ENCODE measurements at regions not wholly inside any gene's neighbourhood (a gene's known extent, or its start where the extent isn't known, plus 50 kb on each side); places are given as distances from the start of the nearest gene placed in this dataset.
"Not testable (repeated sequence)": the region's sequence is repeated elsewhere in the genome, so short reads cannot be mapped to it uniquely, and the experiment has no call there.

DNA sequence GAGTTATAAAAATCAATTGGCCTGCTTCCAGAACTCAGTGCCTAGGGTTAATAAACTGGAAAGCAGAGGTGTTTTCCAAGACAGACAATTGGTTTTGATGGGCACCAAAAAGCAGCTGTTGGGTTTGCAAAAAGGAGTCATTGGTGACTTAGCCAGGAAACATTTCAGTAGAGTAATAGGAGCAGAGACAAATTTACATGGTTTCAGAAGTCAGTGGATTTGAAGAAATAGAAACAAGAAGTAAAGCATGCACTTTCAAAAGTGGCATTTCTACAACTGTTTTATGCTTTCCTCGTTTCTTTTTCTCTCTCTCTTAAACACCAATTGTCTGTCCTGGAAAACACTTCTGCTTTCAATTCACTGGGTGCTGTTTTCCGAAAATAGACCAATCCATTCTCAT lies 87.8 kb downstream of the GLUL start:
- no peak for DNase-seq (ENCODE audit: low read depth)
- TF ChIP-seq, protein P1, sequence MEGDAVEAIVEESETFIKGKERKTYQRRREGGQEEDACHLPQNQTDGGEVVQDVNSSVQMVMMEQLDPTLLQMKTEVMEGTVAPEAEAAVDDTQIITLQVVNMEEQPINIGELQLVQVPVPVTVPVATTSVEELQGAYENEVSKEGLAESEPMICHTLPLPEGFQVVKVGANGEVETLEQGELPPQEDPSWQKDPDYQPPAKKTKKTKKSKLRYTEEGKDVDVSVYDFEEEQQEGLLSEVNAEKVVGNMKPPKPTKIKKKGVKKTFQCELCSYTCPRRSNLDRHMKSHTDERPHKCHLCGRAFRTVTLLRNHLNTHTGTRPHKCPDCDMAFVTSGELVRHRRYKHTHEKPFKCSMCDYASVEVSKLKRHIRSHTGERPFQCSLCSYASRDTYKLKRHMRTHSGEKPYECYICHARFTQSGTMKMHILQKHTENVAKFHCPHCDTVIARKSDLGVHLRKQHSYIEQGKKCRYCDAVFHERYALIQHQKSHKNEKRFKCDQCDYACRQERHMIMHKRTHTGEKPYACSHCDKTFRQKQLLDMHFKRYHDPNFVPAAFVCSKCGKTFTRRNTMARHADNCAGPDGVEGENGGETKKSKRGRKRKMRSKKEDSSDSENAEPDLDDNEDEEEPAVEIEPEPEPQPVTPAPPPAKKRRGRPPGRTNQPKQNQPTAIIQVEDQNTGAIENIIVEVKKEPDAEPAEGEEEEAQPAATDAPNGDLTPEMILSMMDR (IDR thresholded peaks at IDR 0.05; ENCODE audit: insufficient read depth, low read depth, low read length) = no peak
- no peak overlapping the region for H3K4me3 ChIP-seq (ENCODE audit: low read depth, low read length)

DNA sequence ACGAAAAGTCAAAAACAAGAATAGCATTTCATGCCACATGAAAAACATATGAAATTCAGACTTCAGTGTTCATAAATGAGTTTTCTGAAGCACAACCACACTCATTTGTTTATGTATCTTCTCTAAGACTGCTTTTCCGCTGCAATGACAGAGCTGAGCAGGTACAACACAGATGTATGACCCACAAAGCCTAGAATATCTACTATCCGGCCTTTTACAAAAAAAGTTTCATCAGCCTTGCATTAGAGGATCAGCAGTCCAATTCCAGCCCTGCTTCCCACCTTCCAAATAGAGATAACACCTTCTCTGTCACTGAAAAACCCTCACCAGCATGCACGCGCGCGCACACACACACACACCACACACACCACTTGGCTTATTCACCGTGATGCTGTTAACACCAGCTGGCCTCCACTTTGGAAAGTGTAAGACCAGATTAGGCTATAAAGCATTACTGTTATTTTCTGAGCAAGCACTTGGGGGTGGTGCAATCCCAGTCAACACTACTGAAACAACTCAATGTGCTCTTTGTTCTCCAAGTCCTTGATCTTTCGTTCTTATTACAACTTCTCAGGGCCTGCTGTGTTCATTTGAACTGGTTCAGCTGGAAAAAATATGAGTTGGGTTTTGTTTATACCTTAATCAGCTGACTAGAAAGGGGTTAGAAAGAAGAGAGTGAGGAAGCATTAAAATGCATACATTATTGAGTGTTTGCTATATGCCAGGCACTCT lies 90.0 kb downstream of the GLUL start:
- peak; percentile 54 for DNase-seq (ENCODE audit: low read depth)
- TF ChIP-seq, protein P1 (IDR thresholded peaks at IDR 0.05; ENCODE audit: insufficient read depth, low read depth, low read length) = no peak
- no peak overlapping the region for H3K4me3 ChIP-seq (ENCODE audit: low read depth, low read length)

DNA sequence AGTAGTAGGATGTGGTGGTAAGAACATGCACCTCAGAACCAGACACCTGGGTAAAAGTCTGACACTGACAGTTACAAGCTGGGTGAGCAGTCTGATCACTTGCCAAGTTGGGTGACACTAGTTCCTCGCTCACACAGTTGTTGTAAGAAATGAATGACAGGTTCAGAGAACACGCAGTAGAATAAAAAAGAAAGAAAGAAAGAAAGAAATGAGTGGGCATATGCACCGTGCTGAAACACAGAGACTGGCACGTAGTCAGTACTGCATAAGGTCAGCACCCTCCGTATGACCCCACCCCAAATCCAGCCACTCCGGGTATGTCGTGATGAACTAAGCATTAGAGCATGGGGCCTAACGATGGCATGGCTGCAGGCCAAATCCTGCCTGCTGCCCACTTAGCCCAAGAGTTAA lies 90.6 kb downstream of the GLUL start:
- no peak overlapping the region for H3K4me3 ChIP-seq (ENCODE audit: low read depth, low read length)
- DNase-seq (ENCODE audit: low read depth) = no peak
- TF ChIP-seq, protein P1 (IDR thresholded peaks at IDR 0.05; ENCODE audit: insufficient read depth, low read depth, low read length) = no peak

DNA sequence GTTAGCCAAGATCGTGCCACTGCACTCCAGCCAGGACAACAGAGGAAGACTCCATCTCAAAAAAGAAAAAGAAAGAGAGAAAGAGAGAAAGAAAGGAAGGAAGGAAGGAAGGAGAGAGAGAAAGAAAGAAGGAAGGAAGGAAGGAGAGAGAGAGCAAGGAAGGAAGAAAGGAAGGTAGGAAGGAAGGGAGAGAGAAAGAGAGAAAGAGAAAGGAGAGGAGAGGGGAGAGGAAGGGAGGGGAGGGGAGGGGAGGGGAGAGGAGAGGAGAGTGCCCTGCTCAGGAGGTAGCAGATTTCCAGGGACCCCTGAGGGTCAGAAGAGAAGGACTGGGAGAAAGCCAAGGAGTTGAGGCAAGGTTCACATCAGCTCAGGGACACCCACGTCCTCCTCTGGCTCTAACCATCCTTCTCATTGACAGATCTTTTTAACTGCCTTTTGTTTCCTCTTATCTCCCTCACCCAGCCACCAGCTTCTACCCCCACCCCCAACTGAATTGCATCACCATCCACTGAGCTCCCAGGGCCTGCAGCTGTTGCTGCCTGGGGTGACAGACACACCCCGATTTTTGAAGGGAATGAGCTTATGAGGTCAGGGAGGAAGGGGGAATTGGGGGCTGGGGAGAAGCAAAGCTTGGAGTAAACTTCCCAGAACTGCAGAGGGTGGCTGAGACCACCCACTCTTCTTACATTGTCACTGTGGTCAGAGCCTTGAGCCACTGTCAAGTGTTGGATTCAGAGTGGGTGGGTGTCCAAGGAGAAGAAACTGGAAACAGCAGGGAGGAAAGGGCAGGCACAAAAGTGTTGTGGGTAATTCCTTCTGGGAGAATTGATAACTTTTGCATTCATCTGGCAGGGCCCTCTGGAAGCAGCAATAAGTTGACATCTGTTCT lies 91.6 kb downstream of the GLUL start:
- TF ChIP-seq, protein P1 (IDR thresholded peaks at IDR 0.05; ENCODE audit: insufficient read depth, low read depth, low read length) = no peak
- no peak overlapping the region for H3K4me3 ChIP-seq (ENCODE audit: low read depth, low read length)
- peak; percentile 24 for DNase-seq (ENCODE audit: low read depth)

DNA sequence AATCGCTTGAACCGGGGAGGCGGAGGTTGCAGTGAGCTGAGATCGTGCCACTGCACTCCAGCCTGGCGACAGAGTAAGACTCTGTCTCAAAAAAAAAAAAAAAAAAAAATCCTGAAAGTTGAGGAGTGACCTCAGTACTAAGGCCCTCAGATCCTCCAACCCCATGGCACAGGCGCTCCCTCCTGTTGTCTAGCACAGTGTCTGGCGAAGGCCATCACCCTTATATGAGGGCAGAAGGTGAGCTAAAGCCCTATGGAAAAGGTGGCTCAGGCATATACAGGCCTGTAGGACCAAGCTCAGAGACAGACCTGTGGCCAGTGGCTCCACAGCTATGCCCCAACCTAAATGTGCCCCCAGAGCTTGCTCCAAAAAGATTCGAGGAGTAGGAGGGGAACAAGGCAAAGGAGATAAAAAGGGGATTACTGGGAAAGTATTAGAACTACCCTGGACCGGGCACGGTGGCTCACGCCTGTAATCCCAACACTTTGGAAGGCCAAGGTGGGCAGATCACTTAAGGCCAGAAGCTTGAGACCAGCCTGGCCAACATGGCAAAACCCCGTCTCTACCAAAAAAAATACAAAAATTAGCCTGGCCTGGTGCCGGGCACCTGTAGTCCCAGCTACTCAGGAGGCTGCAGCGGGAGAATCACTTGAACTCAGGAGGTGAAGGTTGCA lies 92.4 kb downstream of the GLUL start:
- H3K4me3 ChIP-seq (ENCODE audit: low read depth, low read length); DNase-seq (ENCODE audit: low read depth): not testable (repeated sequence)

DNA sequence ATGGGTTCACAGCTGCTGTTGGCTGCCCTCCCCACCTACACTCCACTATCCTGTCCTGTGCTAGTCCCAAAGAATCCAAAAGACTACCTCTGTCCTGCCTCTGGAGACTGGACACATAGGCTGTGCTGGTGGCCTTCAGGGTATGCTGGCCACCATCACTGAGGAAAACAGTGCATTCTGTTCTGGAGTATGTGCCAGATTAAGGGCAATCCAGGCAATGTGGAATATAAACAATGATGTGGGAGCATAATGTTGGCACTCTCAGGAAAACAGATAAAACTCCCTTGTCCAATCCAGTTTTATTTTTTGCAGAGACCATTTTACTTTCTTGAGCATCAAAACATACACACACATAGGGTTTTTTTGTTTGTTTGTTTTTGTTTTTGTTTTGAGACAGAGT lies 94.3 kb downstream of the GLUL start:
- TF ChIP-seq, protein P1 (IDR thresholded peaks at IDR 0.05; ENCODE audit: insufficient read depth, low read depth, low read length) = no peak
- H3K4me3 ChIP-seq (ENCODE audit: low read depth, low read length) = no peak overlapping the region
- DNase-seq (ENCODE audit: low read depth) = no peak

DNA sequence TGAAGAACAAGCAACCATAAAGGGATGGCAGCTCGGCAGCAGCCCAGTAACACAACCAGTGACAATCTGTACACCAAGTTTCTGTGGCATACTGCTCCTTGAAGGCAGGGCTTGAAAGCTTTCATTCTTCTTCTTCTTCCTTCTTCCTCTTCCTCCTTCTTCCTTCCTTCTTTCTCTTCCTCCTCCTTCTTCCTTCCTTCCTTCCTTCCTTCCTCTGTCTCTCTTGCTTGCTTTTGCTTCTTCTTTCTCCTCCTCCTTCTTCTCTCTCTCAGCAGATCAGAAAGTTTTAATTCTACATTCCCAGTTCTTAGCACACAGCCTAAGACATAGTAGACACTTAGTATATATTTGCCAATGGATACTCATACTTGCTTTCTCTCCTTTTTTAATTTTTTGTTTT lies 95.9 kb downstream of the GLUL start:
- TF ChIP-seq, protein P1 (IDR thresholded peaks at IDR 0.05; ENCODE audit: insufficient read depth, low read depth, low read length) = no peak
- no peak overlapping the region for H3K4me3 ChIP-seq (ENCODE audit: low read depth, low read length)
- no peak for DNase-seq (ENCODE audit: low read depth)

Measured in fibroblast of villous mesenchyme (primary cell).